MV-4-11 (cell line): ENCODE measurements at regions not wholly inside any gene's neighbourhood (a gene's known extent, or its start where the extent isn't known, plus 50 kb on each side); places are given as distances from the start of the nearest gene placed in this dataset.

ENCODE experiments used
- DNase-seq: peaks from one replicate; lab custom pipeline; 2025; lab: John Stamatoyannopoulos, UW

DNA sequence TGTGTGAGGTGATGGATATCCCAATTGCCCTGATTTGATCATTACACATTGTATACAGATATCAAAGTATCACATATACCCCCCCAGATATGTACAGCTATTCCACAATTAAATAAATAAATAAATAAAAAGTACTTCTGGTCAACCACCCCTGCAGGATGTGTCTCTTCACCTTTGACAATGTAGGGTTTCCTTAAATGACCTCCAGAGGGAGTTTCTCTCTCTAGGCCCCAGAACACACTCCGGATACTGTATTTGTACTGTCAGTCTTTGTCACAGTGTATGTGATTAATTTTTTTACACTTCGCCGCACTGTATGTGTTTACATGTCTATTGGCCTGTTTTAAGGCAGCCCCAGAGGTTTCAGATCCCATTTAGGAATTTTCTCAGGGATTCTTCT lies 123.6 kb downstream of the ADCYAP1R1 start:
- no peak for DNase-seq

DNA sequence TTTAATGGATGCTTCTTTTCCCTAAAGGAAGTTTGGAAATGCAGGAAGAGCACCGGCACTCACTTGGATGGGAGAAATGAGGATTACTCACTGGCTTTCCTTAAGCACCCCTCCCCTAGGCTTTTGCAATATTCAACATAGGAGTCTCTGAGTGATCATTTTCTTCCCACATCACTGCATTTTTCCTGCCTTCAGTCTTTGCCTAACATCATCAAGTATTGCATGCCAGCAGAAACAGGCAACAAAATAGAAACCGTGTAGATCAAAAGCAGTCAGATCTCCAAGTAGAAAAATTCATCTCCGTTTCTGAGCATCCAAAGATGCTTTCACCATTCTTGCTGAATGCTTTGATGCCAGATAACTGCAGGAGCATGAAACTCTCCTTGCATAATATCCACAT lies 119.9 kb downstream of the ADCYAP1R1 start:
- DNase-seq, result no peak

DNA sequence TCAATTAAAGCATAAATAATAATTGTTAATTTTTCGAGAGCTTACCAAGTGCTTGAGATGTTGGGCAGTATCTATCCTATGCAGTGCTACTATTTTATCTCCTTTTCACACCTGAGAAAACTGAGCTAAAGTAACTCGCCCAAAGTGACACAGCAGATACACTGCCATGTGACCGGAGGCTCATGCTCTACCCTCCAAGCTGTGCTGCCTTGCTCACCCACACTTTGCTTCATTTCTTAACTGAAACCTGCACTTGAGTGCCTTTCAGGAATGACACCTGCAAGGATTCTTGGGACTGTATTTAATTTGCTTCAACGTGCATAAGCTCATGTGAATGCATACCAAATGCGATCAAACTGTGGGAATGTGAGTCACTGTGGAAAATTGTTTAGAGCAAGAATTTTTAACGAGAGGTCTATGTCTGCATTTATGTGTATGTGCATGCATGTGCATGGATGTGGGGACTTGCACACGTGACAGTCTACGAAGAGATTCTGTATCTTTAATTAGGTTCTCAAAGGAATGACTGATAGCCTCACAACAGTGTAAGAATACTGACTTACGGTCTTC lies 119.2 kb downstream of the ADCYAP1R1 start:
- no peak for DNase-seq
